K562 (cell line): ENCODE measurements at regions not wholly inside any gene's neighbourhood (a gene's known extent, or its start where the extent isn't known, plus 50 kb on each side); places are given as distances from the start of the nearest gene placed in this dataset.

ENCODE experiments used
- NEUROD1 ChIP-seq: fragments of 150-350 bp; IDR thresholded peaks from 2 replicates; pipeline ENCODE4 v1.6.1; 2014; ENCODE audit warnings: borderline replicate concordance, low read length, low read depth; ENCODE audit not compliant: partially characterized antibody
- NFXL1 ChIP-seq: fragments of 450-650 bp; formaldehyde crosslinking; IDR thresholded peaks from 2 replicates; pipeline ENCODE4 v1.4.0; 2021; ENCODE audit warnings: mild to moderate bottlenecking
- ZNF41 ChIP-seq: fragments of 250-450 bp; sonication (Bioruptor Pico); conservative IDR thresholded peaks from 2 replicates; pipeline ENCODE4 v1.4.0; 2020; ENCODE audit warnings: mild to moderate bottlenecking
- ZZZ3 ChIP-seq: fragments of 450-650 bp; IDR thresholded peaks from 2 replicates; pipeline ENCODE4 v1.6.1; 2016; ENCODE audit warnings: antibody characterized with exemption, mild to moderate bottlenecking, moderate library complexity
- TF ChIP-seq, protein P1 (sequence below), 2 experiments: fragments of 450-650 bp; IDR thresholded peaks; 2 replicates each; pipeline ENCODE4 v1.6.1; 2016; ENCODE audit warnings: mild to moderate bottlenecking in 2 of 2, borderline replicate concordance in 1 of 2, low read depth in 1 of 2, moderate library complexity in 1 of 2

- TF ChIP-seq, protein P1, sequence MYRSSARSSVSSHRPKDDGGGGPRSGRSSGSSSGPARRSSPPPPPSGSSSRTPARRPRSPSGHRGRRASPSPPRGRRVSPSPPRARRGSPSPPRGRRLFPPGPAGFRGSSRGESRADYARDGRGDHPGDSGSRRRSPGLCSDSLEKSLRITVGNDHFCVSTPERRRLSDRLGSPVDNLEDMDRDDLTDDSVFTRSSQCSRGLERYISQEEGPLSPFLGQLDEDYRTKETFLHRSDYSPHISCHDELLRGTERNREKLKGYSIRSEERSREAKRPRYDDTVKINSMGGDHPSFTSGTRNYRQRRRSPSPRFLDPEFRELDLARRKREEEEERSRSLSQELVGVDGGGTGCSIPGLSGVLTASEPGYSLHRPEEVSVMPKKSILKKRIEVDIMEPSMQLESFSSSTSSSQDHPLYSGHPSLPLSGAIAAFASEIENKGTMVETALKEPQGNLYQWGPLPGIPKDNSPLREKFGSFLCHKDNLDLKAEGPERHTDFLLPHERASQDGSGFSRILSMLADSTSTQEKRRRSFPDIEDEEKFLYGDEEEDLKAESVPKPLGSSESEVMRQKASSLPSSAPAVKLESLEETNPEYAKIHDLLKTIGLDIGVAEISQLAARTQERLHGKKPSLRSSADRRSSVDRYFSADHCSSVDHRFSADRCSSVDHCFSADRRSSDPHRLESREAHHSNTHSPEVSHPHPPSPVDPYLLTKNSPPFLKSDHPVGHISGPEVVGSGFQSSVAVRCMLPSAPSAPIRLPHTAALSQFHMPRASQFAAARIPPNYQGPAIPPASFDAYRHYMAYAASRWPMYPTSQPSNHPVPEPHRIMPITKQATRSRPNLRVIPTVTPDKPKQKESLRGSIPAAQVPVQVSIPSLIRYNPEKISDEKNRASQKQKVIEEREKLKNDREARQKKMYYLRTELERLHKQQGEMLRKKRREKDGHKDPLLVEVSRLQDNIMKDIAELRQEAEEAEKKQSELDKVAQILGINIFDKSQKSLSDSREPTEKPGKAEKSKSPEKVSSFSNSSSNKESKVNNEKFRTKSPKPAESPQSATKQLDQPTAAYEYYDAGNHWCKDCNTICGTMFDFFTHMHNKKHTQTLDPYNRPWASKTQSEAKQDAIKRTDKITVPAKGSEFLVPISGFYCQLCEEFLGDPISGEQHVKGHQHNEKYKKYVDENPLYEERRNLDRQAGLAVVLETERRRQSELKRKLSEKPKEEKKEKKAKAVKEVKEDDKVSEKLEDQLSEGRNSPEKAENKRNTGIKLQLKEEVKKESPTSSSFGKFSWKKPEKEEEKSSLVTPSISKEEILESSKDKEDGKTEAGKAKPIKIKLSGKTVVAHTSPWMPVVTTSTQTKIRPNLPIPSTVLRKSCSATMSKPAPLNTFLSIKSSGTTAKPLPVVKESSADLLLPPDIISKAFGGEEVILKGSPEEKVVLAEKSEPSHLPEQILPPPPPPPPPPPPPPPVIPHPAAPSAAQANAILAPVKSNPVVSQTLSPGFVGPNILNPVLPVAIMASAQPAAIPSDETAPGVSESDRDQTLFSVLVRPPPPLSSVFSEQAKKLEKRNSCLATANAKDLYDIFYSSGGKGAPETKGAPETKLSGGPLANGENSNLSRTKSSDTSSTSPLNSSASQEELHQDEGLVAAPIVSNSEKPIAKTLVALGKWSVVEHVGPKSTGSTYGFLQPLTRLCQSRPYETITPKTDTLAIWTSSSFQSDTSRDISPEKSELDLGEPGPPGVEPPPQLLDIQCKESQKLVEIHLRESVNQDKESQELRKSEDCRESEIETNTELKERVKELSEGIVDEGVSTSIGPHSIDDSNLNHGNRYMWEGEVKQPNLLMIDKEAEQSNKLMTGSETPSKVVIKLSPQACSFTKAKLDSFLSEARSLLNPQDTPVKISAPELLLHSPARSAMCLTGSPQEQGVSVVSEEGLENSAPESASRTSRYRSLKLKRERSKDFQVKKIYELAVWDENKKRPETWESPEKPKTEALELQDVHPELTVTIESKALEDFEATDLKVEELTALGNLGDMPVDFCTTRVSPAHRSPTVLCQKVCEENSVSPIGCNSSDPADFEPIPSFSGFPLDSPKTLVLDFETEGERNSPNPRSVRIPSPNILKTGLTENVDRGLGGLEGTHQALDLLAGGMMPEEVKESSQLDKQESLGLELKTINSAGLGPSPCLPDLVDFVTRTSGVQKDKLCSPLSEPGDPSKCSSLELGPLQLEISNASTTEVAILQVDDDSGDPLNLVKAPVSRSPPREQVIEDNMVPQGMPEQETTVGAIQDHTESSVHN (IDR thresholded peaks at IDR 0.05; ENCODE audit: borderline replicate concordance in 1 of 2, low read depth in 1 of 2) = no peak
- TF ChIP-seq NEUROD1 = no peak
- TF ChIP-seq NFXL1 = no peak
- no peak for TF ChIP-seq ZNF41 (CRISPR knock-in tag)
- TF ChIP-seq ZZZ3 = no peak
Observed at GRCh38 chr9:108360304-108360703, 495.5 kb downstream of the ACTL7B start (continued).
